ENCODE measurements at regions not wholly inside any gene's neighbourhood (a gene's known extent, or its start where the extent isn't known, plus 50 kb on each side); places are given as distances from the start of the nearest gene placed in this dataset.

- TF ChIP-seq POLR2AphosphoS5 (IDR thresholded peaks at IDR 0.05), result no peak
- TF ChIP-seq POLR2A (IDR thresholded peaks at IDR 0.05), result no peak
- TF ChIP-seq CTCF (IDR thresholded peaks at IDR 0.05), result no peak
These were observed 90.5 kb upstream of the SPRED2 start for GRCh38 chr2:65522922-65523321.

All from suprapubic skin (tissue), 4 donors.